Uterus (tissue), 2 donors: ENCODE measurements at regions not wholly inside any gene's neighbourhood (a gene's known extent, or its start where the extent isn't known, plus 50 kb on each side); places are given as distances from the start of the nearest gene placed in this dataset.

ENCODE experiments used
- POLR2A ChIP-seq, 2 donors: fragments of 450-650 bp; IDR thresholded peaks; one replicate each; pipeline ENCODE4 v1.6.1; 2016; ENCODE audit warnings: antibody characterized with exemption in 2 of 2, mild to moderate bottlenecking in 1 of 2, moderate library complexity in 1 of 2
- TF ChIP-seq, protein P1 (sequence below), 4 experiments: fragments of 200-600 bp in 2 of 4; fragments of 450-650 bp in 2 of 4; sonication (generic) in 2 of 4; IDR thresholded peaks; one replicate each; pipeline ENCODE4 v1.5.1; 2016 to 2019; ENCODE audit warnings: antibody characterized with exemption in 4 of 4, mild to moderate bottlenecking in 2 of 4, moderate library complexity in 1 of 4

DNA sequence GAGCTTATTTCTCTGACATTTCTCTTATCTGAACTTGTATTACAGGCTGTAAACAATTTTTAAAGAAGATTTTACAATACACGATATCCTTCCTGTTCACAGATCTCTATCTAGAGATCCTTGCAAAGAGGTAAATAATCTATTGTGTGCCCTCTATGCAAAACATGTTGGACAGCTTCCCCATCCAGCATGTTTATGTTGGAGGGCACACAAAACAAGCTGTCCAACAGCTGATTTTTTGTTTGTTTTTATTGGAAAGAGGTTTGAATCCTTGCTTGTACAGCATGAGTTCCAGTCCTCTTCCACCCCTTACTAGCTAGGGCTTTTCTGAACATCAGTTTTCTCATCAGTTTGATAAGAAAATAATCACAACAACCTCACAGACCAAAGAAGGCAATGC is 62.3 kb upstream of the SYNDIG1 start:
- TF ChIP-seq, protein P1, sequence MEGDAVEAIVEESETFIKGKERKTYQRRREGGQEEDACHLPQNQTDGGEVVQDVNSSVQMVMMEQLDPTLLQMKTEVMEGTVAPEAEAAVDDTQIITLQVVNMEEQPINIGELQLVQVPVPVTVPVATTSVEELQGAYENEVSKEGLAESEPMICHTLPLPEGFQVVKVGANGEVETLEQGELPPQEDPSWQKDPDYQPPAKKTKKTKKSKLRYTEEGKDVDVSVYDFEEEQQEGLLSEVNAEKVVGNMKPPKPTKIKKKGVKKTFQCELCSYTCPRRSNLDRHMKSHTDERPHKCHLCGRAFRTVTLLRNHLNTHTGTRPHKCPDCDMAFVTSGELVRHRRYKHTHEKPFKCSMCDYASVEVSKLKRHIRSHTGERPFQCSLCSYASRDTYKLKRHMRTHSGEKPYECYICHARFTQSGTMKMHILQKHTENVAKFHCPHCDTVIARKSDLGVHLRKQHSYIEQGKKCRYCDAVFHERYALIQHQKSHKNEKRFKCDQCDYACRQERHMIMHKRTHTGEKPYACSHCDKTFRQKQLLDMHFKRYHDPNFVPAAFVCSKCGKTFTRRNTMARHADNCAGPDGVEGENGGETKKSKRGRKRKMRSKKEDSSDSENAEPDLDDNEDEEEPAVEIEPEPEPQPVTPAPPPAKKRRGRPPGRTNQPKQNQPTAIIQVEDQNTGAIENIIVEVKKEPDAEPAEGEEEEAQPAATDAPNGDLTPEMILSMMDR (IDR thresholded peaks at IDR 0.05): no peak
- TF ChIP-seq POLR2A (IDR thresholded peaks at IDR 0.05): no peak
